SK-N-MC (cell line): ENCODE measurements at regions not wholly inside any gene's neighbourhood (a gene's known extent, or its start where the extent isn't known, plus 50 kb on each side); places are given as distances from the start of the nearest gene placed in this dataset.

Experiments
- EZH2 ChIP-seq: fragments of 200-600 bp; sonication (generic); IDR thresholded peaks from one replicate; pipeline ENCODE4 v1.6.1; 2017; ENCODE audit warnings: antibody characterized with exemption
- POLR2AphosphoS5 ChIP-seq: IDR thresholded peaks from 2 replicates; pipeline ENCODE4 v1.6.1; 2012; ENCODE audit warnings: mild to moderate bottlenecking, low read depth, low read length, borderline replicate concordance

DNA sequence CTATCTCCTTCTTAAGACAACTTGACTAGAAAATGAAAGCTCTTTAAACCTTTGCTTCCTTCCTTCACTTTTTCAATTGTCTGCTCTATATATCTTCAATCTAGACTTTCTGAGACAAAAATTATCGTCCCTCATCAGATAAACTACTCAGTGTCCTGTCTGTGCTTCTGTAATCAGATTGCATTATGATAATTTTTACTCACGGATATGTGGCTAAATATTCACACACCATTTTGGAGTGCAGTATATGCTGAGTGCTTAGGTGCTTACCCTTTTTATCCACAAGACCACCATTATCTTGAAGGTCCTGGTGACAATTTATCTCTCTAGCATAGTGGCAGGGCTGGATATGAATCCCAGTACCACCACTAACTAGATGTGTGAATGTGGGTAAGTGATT lies 1012.3 kb downstream of the TUSC7 start:
- TF ChIP-seq EZH2 = no peak
- no peak for TF ChIP-seq POLR2AphosphoS5
